ENCODE measurements at regions not wholly inside any gene's neighbourhood (a gene's known extent, or its start where the extent isn't known, plus 50 kb on each side); places are given as distances from the start of the nearest gene placed in this dataset.

GRCh38 chr2:144713410-144713809 is 193.5 kb upstream of the ZEB2 start:
- DNase-seq (ENCODE audit: low read depth, low spot score): no peak

GRCh38 chr2:144712550-144712940 is 192.6 kb upstream of the ZEB2 start:
- no peak for DNase-seq (ENCODE audit: low read depth, low spot score)

GRCh38 chr2:144711630-144712549 is 192.0 kb upstream of the ZEB2 start:
- DNase-seq (ENCODE audit: low read depth, low spot score): no peak

- no peak for DNase-seq (ENCODE audit: low read depth, low spot score)
Measured at GRCh38 chr2:144711084-144711483, 191.2 kb upstream of the ZEB2 start.

- DNase-seq (ENCODE audit: low read depth, low spot score): no peak
Measured at GRCh38 chr2:144708626-144709025, 188.7 kb upstream of the ZEB2 start.

GRCh38 chr2:144707736-144708326 is 187.9 kb upstream of the ZEB2 start:
- DNase-seq (ENCODE audit: low read depth, low spot score): no peak

GRCh38 chr2:144706647-144707046 is 186.7 kb upstream of the ZEB2 start:
- DNase-seq (ENCODE audit: low read depth, low spot score): no peak

GRCh38 chr2:144705328-144706245 is 185.7 kb upstream of the ZEB2 start:
- DNase-seq (ENCODE audit: low read depth, low spot score): no peak

GRCh38 chr2:144704709-144705095 is 184.8 kb upstream of the ZEB2 start:
- DNase-seq (ENCODE audit: low read depth, low spot score): no peak

GRCh38 chr2:144703852-144704708 is 184.2 kb upstream of the ZEB2 start:
- DNase-seq (ENCODE audit: low read depth, low spot score): no peak

- DNase-seq (ENCODE audit: low read depth, low spot score): no peak
Measured at GRCh38 chr2:144702051-144702450, 182.1 kb upstream of the ZEB2 start.

- no peak for DNase-seq (ENCODE audit: low read depth, low spot score)
Measured at GRCh38 chr2:144701259-144701658, 181.3 kb upstream of the ZEB2 start.

GRCh38 chr2:144698156-144698555 is 178.2 kb upstream of the ZEB2 start:
- DNase-seq (ENCODE audit: low read depth, low spot score): no peak

- DNase-seq (ENCODE audit: low read depth, low spot score): no peak
Measured at GRCh38 chr2:144695657-144696056, 175.7 kb upstream of the ZEB2 start.

- DNase-seq (ENCODE audit: low read depth, low spot score): no peak
Measured at GRCh38 chr2:144694456-144694855, 174.5 kb upstream of the ZEB2 start.

- DNase-seq (ENCODE audit: low read depth, low spot score): no peak
Measured at GRCh38 chr2:144693179-144693578, 173.3 kb upstream of the ZEB2 start.

- DNase-seq (ENCODE audit: low read depth, low spot score): no peak
Measured at GRCh38 chr2:144692661-144693060, 172.7 kb upstream of the ZEB2 start.

- no peak for DNase-seq (ENCODE audit: low read depth, low spot score)
Measured at GRCh38 chr2:144690771-144691170, 170.9 kb upstream of the ZEB2 start.

GRCh38 chr2:144686518-144687215 is 166.7 kb upstream of the ZEB2 start:
- DNase-seq (ENCODE audit: low read depth, low spot score): no peak

GRCh38 chr2:144683966-144684365 is 164.0 kb upstream of the ZEB2 start:
- no peak for DNase-seq (ENCODE audit: low read depth, low spot score)
